CD4-positive, alpha-beta T cell (primary cell): ENCODE measurements at regions not wholly inside any gene's neighbourhood (a gene's known extent, or its start where the extent isn't known, plus 50 kb on each side); places are given as distances from the start of the nearest gene placed in this dataset.

Experiments
- ATAC-seq: fragments of 200-7000 bp; cut with Tn5 transposase; one replicate; pipeline ENCODE4 v1.10.0; 2022; ENCODE audit warnings: mild to moderate bottlenecking; ENCODE audit not compliant: poor library complexity
- CTCF ChIA-PET: fragments of 350-600 bp; sonication (Branson Sonifier 250); formaldehyde crosslinking; loops from one replicate; lab custom pipeline; 2021; ENCODE audit warnings: antibody characterized with exemption, inconsistent platforms; lab: Charles Lee
- POLR2A ChIA-PET: fragments of 350-600 bp; sonication (Branson Sonifier 250); formaldehyde crosslinking; loops from one replicate; lab custom pipeline; 2021; ENCODE audit warnings: antibody characterized with exemption, inconsistent platforms; lab: Charles Lee
- DNase-seq, 14 experiments: peaks; one replicate each; pipeline ENCODE4 v3.0.0-alpha.2; 2013 to 2020; ENCODE audit warnings: mixed read lengths in 2 of 14
- H3K27ac ChIP-seq, 2 donors: one replicate each; pipeline versions ENCODE4 v1.5.1 to v1.7.0; 2013; ENCODE audit warnings: low read length in 2 of 2, low read depth in 1 of 2, mild to moderate bottlenecking in 1 of 2
- H3K27me3 ChIP-seq, 2 experiments: 1 replicate in 1 of 2; 2 replicates in 1 of 2; pipeline versions ENCODE4 v1.6.1 to v1.7.0; 2013; ENCODE audit warnings: low read length in 2 of 2, control low read depth in 1 of 2, mild to moderate bottlenecking in 1 of 2, moderate library complexity in 1 of 2; ENCODE audit not compliant: insufficient read depth in 2 of 2, control insufficient read depth in 1 of 2
- H3K36me3 ChIP-seq: one replicate; pipeline ENCODE4 v1.6.1; 2013; ENCODE audit warnings: low read length, control low read depth; ENCODE audit not compliant: insufficient read depth
- H3K4me1 ChIP-seq: one replicate; pipeline ENCODE4 v1.6.1; 2013; ENCODE audit warnings: low read length, control low read depth; ENCODE audit not compliant: insufficient read depth
- H3K4me3 ChIP-seq: one replicate; pipeline ENCODE4 v1.5.1; 2013; ENCODE audit warnings: mild to moderate bottlenecking, low read length, moderate library complexity
- H3K9me3 ChIP-seq, 2 experiments: 1 replicate in 1 of 2; 2 replicates in 1 of 2; pipeline versions ENCODE4 v1.6.1 to v1.7.0; 2013; ENCODE audit warnings: low read length in 2 of 2, mild to moderate bottlenecking in 2 of 2, control low read depth in 1 of 2, moderate library complexity in 1 of 2; ENCODE audit not compliant: control insufficient read depth in 1 of 2, insufficient read depth in 1 of 2
- H3K27ac Mint-ChIP-seq: one replicate; pipeline ENCODE4 v1.8.0; 2020; ENCODE audit warnings: mixed read lengths
- H3K27me3 Mint-ChIP-seq: one replicate; pipeline ENCODE4 v1.8.0; 2021; ENCODE audit warnings: mixed read lengths
- H3K36me3 Mint-ChIP-seq: one replicate; pipeline ENCODE4 v1.8.0; 2021; ENCODE audit warnings: low read depth, mixed read lengths
- H3K4me1 Mint-ChIP-seq: one replicate; pipeline ENCODE4 v1.8.0; 2021; ENCODE audit warnings: low read depth, mixed read lengths
- H3K4me3 Mint-ChIP-seq: one replicate; pipeline ENCODE4 v1.8.0; 2020; ENCODE audit warnings: mild to moderate bottlenecking, mixed read lengths
- H3K9me3 Mint-ChIP-seq: one replicate; pipeline ENCODE4 v1.8.0; 2020; ENCODE audit warnings: mixed read lengths
- intact Hi-C, 2 experiments: fragments of 100-400 bp; cut with DNase I in 1 of 2; cut with micrococcal nuclease in 1 of 2; formaldehyde crosslinking; loops; one replicate each; pipeline versions ENCODE4 v1.15.1 to v1.9.0; 2023 to 2025; cut with DNase I, micrococcal nuclease
- TF ChIP-seq, protein P1 (sequence below): fragments of 200-600 bp; IDR thresholded peaks from one replicate; pipeline ENCODE4 v1.8.0; 2022; ENCODE audit warnings: antibody characterized with exemption, mild to moderate bottlenecking

DNA sequence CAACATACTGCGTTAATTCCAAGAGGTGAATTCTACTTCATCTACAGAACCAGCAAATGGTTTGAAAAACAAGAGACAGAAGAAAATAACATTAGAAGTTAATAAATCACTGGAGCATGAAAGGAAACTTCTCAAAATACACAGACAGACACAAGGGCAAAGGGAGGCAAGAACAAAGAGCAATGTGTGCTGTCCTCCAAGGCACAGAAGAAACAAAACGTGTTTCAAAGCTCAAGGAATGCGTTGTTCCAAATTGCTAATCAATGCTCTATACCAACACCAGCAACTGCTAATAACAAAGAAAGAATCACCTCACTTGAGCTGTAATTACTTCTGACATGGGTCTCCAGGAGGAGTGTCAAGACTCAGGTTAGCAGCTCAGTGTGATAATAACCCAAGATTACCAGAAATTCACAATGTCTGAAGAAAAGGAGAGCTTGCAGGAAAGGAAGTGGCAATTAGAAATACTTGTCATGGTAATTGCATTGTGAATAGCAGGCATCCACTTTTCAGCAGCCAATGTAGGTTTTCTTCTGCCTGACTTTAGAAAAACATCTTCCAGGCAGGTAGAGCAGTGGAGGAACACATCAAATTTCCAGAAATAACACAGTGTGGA lies 175.4 kb downstream of the SEC16B start:
- no peak for ATAC-seq
- no peaks in the 10 kb centered on the region for H3K27me3 Mint-ChIP-seq
- Histone ChIP-seq H3K9me3 (peaks cover 0 to 18% of the 10 kb centered on the region in 2 experiments), H3K4me1 (no peaks in the 10 kb centered on the region), H3K27ac (no peak overlapping the region), H3K27me3 (no peaks in the 10 kb centered on the region), H3K36me3 (no peaks in the 10 kb centered on the region), H3K4me3 (no peak overlapping the region)
- H3K27ac Mint-ChIP-seq, result no peak overlapping the region
- DNase-seq, result no peak
- TF ChIP-seq, protein P1, sequence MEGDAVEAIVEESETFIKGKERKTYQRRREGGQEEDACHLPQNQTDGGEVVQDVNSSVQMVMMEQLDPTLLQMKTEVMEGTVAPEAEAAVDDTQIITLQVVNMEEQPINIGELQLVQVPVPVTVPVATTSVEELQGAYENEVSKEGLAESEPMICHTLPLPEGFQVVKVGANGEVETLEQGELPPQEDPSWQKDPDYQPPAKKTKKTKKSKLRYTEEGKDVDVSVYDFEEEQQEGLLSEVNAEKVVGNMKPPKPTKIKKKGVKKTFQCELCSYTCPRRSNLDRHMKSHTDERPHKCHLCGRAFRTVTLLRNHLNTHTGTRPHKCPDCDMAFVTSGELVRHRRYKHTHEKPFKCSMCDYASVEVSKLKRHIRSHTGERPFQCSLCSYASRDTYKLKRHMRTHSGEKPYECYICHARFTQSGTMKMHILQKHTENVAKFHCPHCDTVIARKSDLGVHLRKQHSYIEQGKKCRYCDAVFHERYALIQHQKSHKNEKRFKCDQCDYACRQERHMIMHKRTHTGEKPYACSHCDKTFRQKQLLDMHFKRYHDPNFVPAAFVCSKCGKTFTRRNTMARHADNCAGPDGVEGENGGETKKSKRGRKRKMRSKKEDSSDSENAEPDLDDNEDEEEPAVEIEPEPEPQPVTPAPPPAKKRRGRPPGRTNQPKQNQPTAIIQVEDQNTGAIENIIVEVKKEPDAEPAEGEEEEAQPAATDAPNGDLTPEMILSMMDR, result no peak
- H3K4me1 Mint-ChIP-seq, result no peaks in the 10 kb centered on the region
- POLR2A ChIA-PET, result no interaction called here
- intact Hi-C loops, result no loop called here
- peaks cover 6% of the 10 kb centered on the region for H3K9me3 Mint-ChIP-seq
- CTCF ChIA-PET, result no interaction called here
- H3K36me3 Mint-ChIP-seq, result no peaks in the 10 kb centered on the region
- no peak overlapping the region for H3K4me3 Mint-ChIP-seq

DNA sequence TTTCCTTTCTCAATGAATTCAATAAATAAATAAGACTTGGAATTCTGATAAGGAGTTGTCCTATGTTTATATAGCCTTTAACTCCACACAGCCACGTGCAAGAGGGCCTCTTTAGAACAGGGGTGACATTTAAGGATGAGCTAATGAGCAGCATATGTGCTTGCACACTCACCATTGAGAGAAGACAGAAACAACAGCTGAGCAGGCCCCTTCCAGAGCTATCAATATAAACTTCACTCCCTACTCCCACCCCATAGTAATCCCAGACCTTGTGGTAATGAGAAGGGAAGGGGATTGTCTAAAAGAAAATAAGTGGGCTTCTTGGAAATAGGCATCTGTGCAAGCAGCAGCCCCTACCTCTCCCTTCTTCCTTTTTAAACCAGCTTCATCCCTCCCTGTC lies 176.0 kb downstream of the SEC16B start:
- Mint-ChIP-seq H3K4me3 (no peak overlapping the region), H3K27ac (no peak overlapping the region), H3K9me3 (peaks cover 4% of the 10 kb centered on the region), H3K27me3 (no peaks in the 10 kb centered on the region), H3K36me3 (no peaks in the 10 kb centered on the region), H3K4me1 (no peaks in the 10 kb centered on the region)
- CTCF ChIA-PET, result no interaction called here
- Histone ChIP-seq H3K27me3 (no peaks in the 10 kb centered on the region), H3K27ac (no peak overlapping the region), H3K4me1 (no peaks in the 10 kb centered on the region), H3K9me3 (peaks cover 0 to 18% of the 10 kb centered on the region in 2 experiments), H3K4me3 (no peak overlapping the region), H3K36me3 (no peaks in the 10 kb centered on the region)
- intact Hi-C loops, result no loop called here
- DNase-seq (no peak), ATAC-seq (no peak)
- TF ChIP-seq, protein P1, result no peak
- POLR2A ChIA-PET, result no interaction called here

DNA sequence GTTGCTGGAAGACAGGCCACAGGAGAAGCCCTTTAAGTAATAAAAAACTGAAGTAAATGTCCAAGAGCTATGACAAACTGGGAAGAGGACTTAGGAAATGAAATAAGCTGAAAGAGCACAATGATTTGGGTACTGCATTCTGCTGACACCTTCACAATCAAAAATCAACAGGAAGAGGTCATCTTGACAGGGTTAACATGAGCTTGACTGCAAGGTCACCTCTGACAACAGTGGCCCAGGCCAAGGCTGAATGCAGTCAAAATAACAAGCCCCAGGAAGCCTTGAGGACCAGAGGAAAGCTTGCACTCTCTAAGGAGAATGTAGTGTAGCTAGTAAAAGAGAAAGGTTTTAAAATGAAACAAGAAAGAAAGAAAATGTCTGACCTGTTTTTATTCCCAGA lies 179.3 kb downstream of the SEC16B start:
- H3K9me3 Mint-ChIP-seq, result peaks cover 4% of the 10 kb centered on the region
- H3K4me3 ChIP-seq, result no peak overlapping the region
- H3K4me1 Mint-ChIP-seq, result no peaks in the 10 kb centered on the region
- ATAC-seq, result no peak
- H3K9me3 ChIP-seq, result peaks cover 0 to 16% of the 10 kb centered on the region in 2 experiments
- no peaks in the 10 kb centered on the region for H3K27me3 Mint-ChIP-seq
- no peaks in the 10 kb centered on the region for H3K36me3 ChIP-seq
- H3K27me3 ChIP-seq, result no peaks in the 10 kb centered on the region
- intact Hi-C loops, result no loop called here
- TF ChIP-seq, protein P1, result no peak
- CTCF ChIA-PET, result no interaction called here
- no peaks in the 10 kb centered on the region for H3K36me3 Mint-ChIP-seq
- H3K4me1 ChIP-seq, result no peaks in the 10 kb centered on the region
- POLR2A ChIA-PET, result no interaction called here
- H3K4me3 Mint-ChIP-seq, result no peak overlapping the region
- no peak overlapping the region for H3K27ac Mint-ChIP-seq
- no peak overlapping the region for H3K27ac ChIP-seq
- no peak for DNase-seq
